H1 (cell line): ENCODE measurements at regions not wholly inside any gene's neighbourhood (a gene's known extent, or its start where the extent isn't known, plus 50 kb on each side); places are given as distances from the start of the nearest gene placed in this dataset.

Experiments used
- CHD2 ChIP-seq: IDR thresholded peaks from 2 replicates; pipeline ENCODE4 v1.6.1; 2012; ENCODE audit warnings: low read length, improper control_type of control experiment
- CTCF ChIP-seq, 3 experiments: IDR thresholded peaks; 1 replicate in 2 of 3; 2 replicates in 1 of 3; pipeline versions ENCODE4 v1.5.1 to v1.6.1; 2011; ENCODE audit warnings: low read length in 3 of 3, mild to moderate bottlenecking in 3 of 3, inconsistent platforms in 2 of 3, low read depth in 1 of 3, moderate library complexity in 1 of 3; ENCODE audit not compliant: insufficient read depth in 1 of 3; ENCODE audit errors: control extremely low read depth in 1 of 3
- EZH2 ChIP-seq: fragments of 200-600 bp; sonication (generic); IDR thresholded peaks from 2 replicates; pipeline ENCODE4 v1.7.1; 2012; ENCODE audit warnings: low read depth, mild to moderate bottlenecking, moderate library complexity, low read length, inconsistent platforms; ENCODE audit not compliant: severe bottlenecking
- HDAC2 ChIP-seq, 2 experiments: fragments of 300-600 bp in 1 of 2; sonication (generic) in 1 of 2; IDR thresholded peaks; 2 replicates each; pipeline ENCODE4 v1.6.1; 2011 to 2012; ENCODE audit warnings: low read depth in 2 of 2, low read length in 2 of 2, mild to moderate bottlenecking in 2 of 2, moderate library complexity in 2 of 2, borderline replicate concordance in 1 of 2, inconsistent platforms in 1 of 2

- TF ChIP-seq CTCF (IDR thresholded peaks at IDR 0.05; ENCODE audit: control extremely low read depth in 1 of 3, insufficient read depth in 1 of 3, low read depth in 1 of 3, low read length in 3 of 3) (no peak), HDAC2 (IDR thresholded peaks at IDR 0.05; ENCODE audit: borderline replicate concordance in 1 of 2, low read depth in 2 of 2, low read length in 2 of 2) (no peak), EZH2 (no peak), CHD2 (no peak)
Observed at GRCh38 chr5:176754376-176754973, 55.9 kb upstream of the UNC5A start.
